ENCODE measurements at regions not wholly inside any gene's neighbourhood (a gene's known extent, or its start where the extent isn't known, plus 50 kb on each side); places are given as distances from the start of the nearest gene placed in this dataset.

DNA sequence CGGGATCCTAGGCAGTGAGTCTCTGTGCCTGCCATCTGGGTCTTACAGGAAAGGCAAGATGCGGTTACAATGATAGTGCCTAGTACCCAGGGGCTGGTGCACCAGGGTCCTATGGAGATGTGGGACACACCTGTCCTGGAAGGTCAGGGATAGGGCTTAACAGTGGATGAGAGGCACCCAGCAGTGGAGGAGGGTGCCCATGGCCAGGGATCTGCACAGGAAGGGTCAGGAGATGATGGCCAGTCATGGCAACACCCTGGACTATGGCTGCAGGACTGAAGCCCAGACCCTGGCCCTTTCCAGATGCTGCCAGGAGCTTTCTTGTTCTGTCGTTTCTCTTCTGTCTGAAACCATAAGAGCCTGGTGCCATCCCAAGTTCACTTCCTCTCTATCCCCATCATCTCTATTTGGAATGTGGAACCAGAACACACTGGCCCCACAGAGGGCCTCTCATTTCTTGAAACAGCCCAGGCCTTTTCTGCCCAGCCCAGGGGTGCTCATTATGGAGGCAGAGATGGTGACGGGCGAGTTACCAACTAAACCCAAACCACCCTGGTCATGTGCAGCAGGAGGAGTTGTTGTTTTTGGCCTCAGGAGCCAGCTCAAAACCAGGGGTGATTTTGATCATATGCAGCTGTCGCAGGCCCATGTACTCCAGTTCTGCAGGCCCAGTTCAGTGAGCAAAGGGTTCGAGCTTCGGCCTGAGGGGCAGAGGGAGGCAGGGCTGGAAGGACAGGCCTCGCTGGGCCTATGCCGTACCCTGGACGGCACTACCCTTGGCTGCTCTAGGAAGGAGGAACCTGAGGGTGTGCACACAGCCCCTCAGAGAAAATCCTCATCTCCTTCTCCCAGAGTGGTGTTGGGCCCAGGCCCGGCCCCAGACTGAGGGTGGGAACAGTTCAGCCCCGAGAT lies 52.6 kb upstream of the GDF10 start:
- no peak for TF ChIP-seq POLR2AphosphoS5 (IDR thresholded peaks at IDR 0.05)
- Histone ChIP-seq H3K27me3 (replicated peaks in 1 of 7) (no peaks in the 10 kb centered on the region), H3K4me1 (no peaks in the 10 kb centered on the region), H3K27ac (no peak overlapping the region), H3K9me3 (no peaks in the 10 kb centered on the region), H3K36me3 (no peaks in the 10 kb centered on the region), H3K4me3 (no peak overlapping the region)
- 86 to 94% (median 89%) methylated on average over 12 to 13 of the region's 13 CpGs for WGBS, 5 donors
- peak; percentile 57 for DNase-seq
- intact Hi-C loops (cut with DNase I; ENCODE audit: low total_unique reads) = no loop called here

DNA sequence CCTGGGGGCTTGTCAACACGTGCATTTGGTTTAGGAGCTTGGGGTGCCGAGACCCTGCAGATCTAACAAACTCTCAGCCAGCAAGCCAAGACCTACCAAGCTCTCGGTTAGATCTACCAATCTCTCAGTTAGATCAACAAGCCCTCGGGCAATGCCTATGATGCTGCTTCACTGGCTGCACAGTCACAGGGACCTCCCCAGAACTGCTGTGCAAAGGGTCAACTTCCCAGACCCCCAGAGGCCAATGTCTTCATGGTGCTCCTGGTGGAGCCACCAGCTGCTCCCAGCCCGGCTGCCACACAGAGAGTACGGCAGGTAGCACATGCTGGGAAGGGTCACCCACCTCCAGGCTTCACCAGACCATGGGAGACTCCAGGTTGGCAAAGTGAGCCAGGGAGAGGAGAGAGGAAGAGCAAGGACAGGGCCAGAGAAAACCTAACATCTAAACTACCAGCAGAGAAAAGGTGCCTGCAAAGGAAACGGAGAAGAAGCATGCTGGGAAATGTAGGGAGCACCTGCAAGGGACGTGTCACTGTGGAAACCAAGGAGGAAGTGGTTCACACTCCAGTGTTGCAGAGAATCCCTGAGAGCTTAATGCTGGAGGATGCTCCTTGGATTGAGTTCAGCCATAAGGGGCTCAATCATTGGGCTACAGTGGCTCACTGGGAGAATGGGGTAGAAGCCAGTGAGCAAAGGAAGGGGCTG lies 51.5 kb upstream of the GDF10 start:
- Histone ChIP-seq H3K9me3 (no peaks in the 10 kb centered on the region), H3K27me3 (replicated peaks in 1 of 7) (peaks cover 0 to 4% (median 0%) of the 10 kb centered on the region in 7 donors), H3K4me1 (no peaks in the 10 kb centered on the region), H3K27ac (no peak overlapping the region), H3K36me3 (no peaks in the 10 kb centered on the region), H3K4me3 (no peak overlapping the region)
- intact Hi-C loops (cut with DNase I; ENCODE audit: low total_unique reads) = no loop called here
- DNase-seq = no peak
- TF ChIP-seq POLR2A (IDR thresholded peaks at IDR 0.05) (no peak), POLR2AphosphoS5 (IDR thresholded peaks at IDR 0.05) (no peak), CTCF (IDR thresholded peaks at IDR 0.05 in 8 of 11, conservative IDR thresholded peaks at IDR 0.05 in 3 of 11) (no peak)
- WGBS, 5 donors = 75 to 81% (median 79%) methylated on average over 8 of the region's 8 CpGs

GRCh38 chr10:47249881-47250280 lies 50.1 kb upstream of the GDF10 start:
- Histone ChIP-seq H3K4me3 (no peak overlapping the region), H3K9me3 (no peaks in the 10 kb centered on the region), H3K27me3 (replicated peaks in 1 of 7) (peaks cover 0 to 7% (median 0%) of the 10 kb centered on the region in 7 donors), H3K36me3 (no peaks in the 10 kb centered on the region), H3K27ac (no peak overlapping the region), H3K4me1 (peaks cover 0 to 3% (median 0%) of the 10 kb centered on the region in 6 donors)
- DNase-seq = no peak
- WGBS, 5 donors = 75 to 96% (median 87%) methylated on average over 4 of the region's 4 CpGs
- TF ChIP-seq POLR2A (IDR thresholded peaks at IDR 0.05) (no peak), POLR2AphosphoS5 (IDR thresholded peaks at IDR 0.05) (no peak), CTCF (IDR thresholded peaks at IDR 0.05 in 8 of 11, conservative IDR thresholded peaks at IDR 0.05 in 3 of 11) (no peak)
- intact Hi-C loops (cut with DNase I; ENCODE audit: low total_unique reads) = no loop called here

Measured in spleen (tissue), 11 donors.